ENCODE measurements at regions not wholly inside any gene's neighbourhood (a gene's known extent, or its start where the extent isn't known, plus 50 kb on each side); places are given as distances from the start of the nearest gene placed in this dataset.

GRCh38 chr3:59115364-59116232 lies 65.8 kb upstream of the CFAP20DC start:
- H3K36me3 ChIP-seq = no peaks in the 10 kb centered on the region
- TF ChIP-seq CTCF (IDR thresholded peaks at IDR 0.05; ENCODE audit: low read depth, low read length) = no peak
- DNase-seq = no peak
- no peak overlapping the region for H3K4me3 ChIP-seq (ENCODE audit: low read depth, low read length)
- H3K27me3 ChIP-seq (ENCODE audit: insufficient read depth, low read depth, severe bottlenecking) = no peaks in the 10 kb centered on the region
- H3K9me3 ChIP-seq (ENCODE audit: severe bottlenecking) = no peaks in the 10 kb centered on the region
- no peak overlapping the region for H3K27ac ChIP-seq

- no peak overlapping the region for H3K4me3 ChIP-seq (ENCODE audit: low read depth, low read length)
- DNase-seq = no peak
- no peaks in the 10 kb centered on the region for H3K27me3 ChIP-seq (ENCODE audit: insufficient read depth, low read depth, severe bottlenecking)
- no peak for TF ChIP-seq CTCF (IDR thresholded peaks at IDR 0.05; ENCODE audit: low read depth, low read length)
- no peaks in the 10 kb centered on the region for H3K9me3 ChIP-seq (ENCODE audit: severe bottlenecking)
- H3K27ac ChIP-seq = no peak overlapping the region
- no peaks in the 10 kb centered on the region for H3K36me3 ChIP-seq
Observed at GRCh38 chr3:59107856-59108815, 58.3 kb upstream of the CFAP20DC start.

GRCh38 chr3:59106085-59106648 lies 56.3 kb upstream of the CFAP20DC start:
- H3K4me3 ChIP-seq (ENCODE audit: low read depth, low read length) = no peak overlapping the region
- no peaks in the 10 kb centered on the region for H3K9me3 ChIP-seq (ENCODE audit: severe bottlenecking)
- H3K27me3 ChIP-seq (ENCODE audit: insufficient read depth, low read depth, severe bottlenecking) = no peaks in the 10 kb centered on the region
- no peak for TF ChIP-seq CTCF (IDR thresholded peaks at IDR 0.05; ENCODE audit: low read depth, low read length)
- no peaks in the 10 kb centered on the region for H3K36me3 ChIP-seq
- DNase-seq = no peak
- no peak overlapping the region for H3K27ac ChIP-seq

- Histone ChIP-seq H3K27me3 (ENCODE audit: insufficient read depth, low read depth, severe bottlenecking) (no peaks in the 10 kb centered on the region), H3K4me3 (ENCODE audit: low read depth, low read length) (no peak overlapping the region), H3K9me3 (ENCODE audit: severe bottlenecking) (no peaks in the 10 kb centered on the region), H3K27ac (no peak overlapping the region), H3K36me3 (no peaks in the 10 kb centered on the region)
- DNase-seq = no peak
- TF ChIP-seq CTCF (IDR thresholded peaks at IDR 0.05; ENCODE audit: low read depth, low read length) = no peak
Observed at GRCh38 chr3:59103552-59103951, 53.7 kb upstream of the CFAP20DC start.

- no peak overlapping the region for H3K27ac ChIP-seq
Observed at GRCh38 chr3:59101231-59101736, 51.5 kb upstream of the CFAP20DC start.

More at GRCh38 chr3:59101231-59101736, 51.5 kb upstream of the CFAP20DC start:
- Histone ChIP-seq H3K27me3 (ENCODE audit: insufficient read depth, low read depth, severe bottlenecking) (no peaks in the 10 kb centered on the region), H3K36me3 (no peaks in the 10 kb centered on the region), H3K4me3 (ENCODE audit: low read depth, low read length) (no peak overlapping the region), H3K9me3 (ENCODE audit: severe bottlenecking) (no peaks in the 10 kb centered on the region)
- DNase-seq = no peak
- TF ChIP-seq CTCF (IDR thresholded peaks at IDR 0.05; ENCODE audit: low read depth, low read length) = no peak

Data from WERI-Rb-1 (cell line).